Nephron (organoid): ENCODE measurements at regions not wholly inside any gene's neighbourhood (a gene's known extent, or its start where the extent isn't known, plus 50 kb on each side); places are given as distances from the start of the nearest gene placed in this dataset.

Experiments used
- H3K27ac Mint-ChIP-seq, 3 experiments: 2 replicates each; pipeline ENCODE4 v1.8.0; 2020; ENCODE audit warnings: mixed read lengths in 3 of 3, mild to moderate bottlenecking in 2 of 3, moderate library complexity in 1 of 3
- H3K27me3 Mint-ChIP-seq: 2 replicates; pipeline ENCODE4 v1.8.0; 2021; ENCODE audit warnings: low read depth, mild to moderate bottlenecking, moderate library complexity, mixed read lengths
- H3K36me3 Mint-ChIP-seq: 2 replicates; pipeline ENCODE4 v1.8.0; 2020; ENCODE audit warnings: low read depth, mixed read lengths
- H3K4me1 Mint-ChIP-seq: 2 replicates; pipeline ENCODE4 v1.8.0; 2020; ENCODE audit warnings: mixed read lengths
- H3K4me3 Mint-ChIP-seq, 3 experiments: 2 replicates each; pipeline ENCODE4 v1.8.0; 2020; ENCODE audit warnings: mild to moderate bottlenecking in 3 of 3, mixed read lengths in 3 of 3, moderate library complexity in 2 of 3
- H3K9me3 Mint-ChIP-seq: 2 replicates; pipeline ENCODE4 v1.8.0; 2020; ENCODE audit warnings: mixed read lengths
- CTCF ChIP-seq, 3 experiments: fragments of 200-600 bp; sonication (generic); IDR thresholded peaks; one replicate each; pipeline ENCODE4 v1.5.0; 2021; ENCODE audit warnings: antibody characterized with exemption in 3 of 3; ENCODE audit not compliant: unreplicated experiment in 3 of 3

DNA sequence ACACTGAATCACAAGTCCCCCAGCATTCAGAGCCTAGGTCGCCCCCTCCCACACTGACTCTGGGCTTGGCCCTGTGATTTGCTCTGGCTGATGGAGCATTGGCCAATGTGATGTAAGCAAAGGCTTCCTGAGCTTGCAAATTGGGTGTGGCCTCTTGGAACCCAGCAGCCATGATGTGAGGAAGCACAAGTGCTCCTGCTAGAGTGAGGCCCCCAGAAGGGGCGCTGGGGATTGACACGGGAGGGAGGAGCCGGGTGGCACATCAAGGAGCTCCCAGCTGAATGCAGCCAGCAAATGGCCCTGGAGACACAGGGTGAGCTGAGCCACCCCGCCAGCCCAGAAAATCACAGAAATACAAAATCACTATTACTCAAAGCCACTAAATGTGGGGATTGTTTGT is 308.5 kb downstream of the C16orf95 start:
- H3K4me3 Mint-ChIP-seq, result no peak overlapping the region
- no peak for TF ChIP-seq CTCF (IDR thresholded peaks at IDR 0.05; ENCODE audit: unreplicated experiment in 3 of 3)
- H3K9me3 Mint-ChIP-seq, result no peaks in the 10 kb centered on the region
- H3K36me3 Mint-ChIP-seq, result no peaks in the 10 kb centered on the region
- no peak overlapping the region for H3K27ac Mint-ChIP-seq
- peaks cover 9% of the 10 kb centered on the region for H3K4me1 Mint-ChIP-seq
- H3K27me3 Mint-ChIP-seq, result peaks cover 32% of the 10 kb centered on the region

DNA sequence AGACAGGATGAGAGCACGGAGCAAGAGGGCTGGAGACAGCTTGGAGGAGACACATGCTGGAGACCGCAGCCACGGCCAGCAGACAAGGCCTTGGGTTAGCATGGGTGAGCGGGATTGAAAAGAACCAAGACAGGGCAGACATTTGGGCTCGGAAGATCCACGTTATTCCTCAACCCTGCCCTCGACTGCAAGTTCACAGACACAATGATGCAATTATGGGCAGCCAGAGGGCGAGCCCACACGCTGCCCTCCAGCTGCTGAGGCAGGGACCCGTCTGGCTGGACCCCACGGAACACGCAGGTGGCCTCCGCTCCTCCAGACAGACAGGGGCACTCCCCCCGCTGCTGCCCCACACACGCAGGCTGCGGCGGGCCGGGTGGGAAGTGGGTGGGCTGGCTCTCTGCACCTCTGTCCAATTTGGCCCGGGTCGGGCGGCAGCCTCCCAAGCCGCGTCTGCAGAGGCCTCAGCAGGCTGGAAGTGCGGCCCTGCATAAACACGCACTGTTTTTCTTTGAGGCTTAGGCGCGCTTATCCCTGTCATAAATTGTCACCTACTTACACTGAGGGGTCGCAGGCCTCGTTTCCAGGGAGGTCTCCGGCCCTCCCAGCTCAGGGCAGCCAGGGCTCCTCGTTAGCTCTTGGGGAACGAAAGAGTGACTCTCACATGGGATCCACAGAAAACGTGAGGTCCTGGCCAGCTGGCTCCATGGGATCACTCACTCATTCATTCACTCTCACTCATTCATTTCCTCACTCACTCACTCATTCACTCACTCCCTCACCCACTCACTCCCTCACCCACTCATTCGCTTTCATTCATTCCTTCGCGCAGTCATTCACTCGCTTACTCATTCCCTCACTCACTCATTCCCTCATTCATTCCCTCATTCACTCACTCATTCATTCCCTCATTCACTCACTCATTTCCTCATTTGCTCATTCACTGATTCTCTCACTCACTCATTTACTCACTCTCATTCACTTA is 303.9 kb downstream of the C16orf95 start:
- peaks cover 3% of the 10 kb centered on the region for H3K9me3 Mint-ChIP-seq
- peaks cover 23% of the 10 kb centered on the region for H3K4me1 Mint-ChIP-seq
- peak overlapping the region in 1 of 3 experiments; percentile 2 for H3K4me3 Mint-ChIP-seq
- no peaks in the 10 kb centered on the region for H3K36me3 Mint-ChIP-seq
- H3K27me3 Mint-ChIP-seq, result peaks cover 49% of the 10 kb centered on the region
- H3K27ac Mint-ChIP-seq, result peak overlapping the region in 2 of 3 experiments; percentile 17 to 69
- TF ChIP-seq CTCF (IDR thresholded peaks at IDR 0.05; ENCODE audit: unreplicated experiment in 3 of 3), result no peak

DNA sequence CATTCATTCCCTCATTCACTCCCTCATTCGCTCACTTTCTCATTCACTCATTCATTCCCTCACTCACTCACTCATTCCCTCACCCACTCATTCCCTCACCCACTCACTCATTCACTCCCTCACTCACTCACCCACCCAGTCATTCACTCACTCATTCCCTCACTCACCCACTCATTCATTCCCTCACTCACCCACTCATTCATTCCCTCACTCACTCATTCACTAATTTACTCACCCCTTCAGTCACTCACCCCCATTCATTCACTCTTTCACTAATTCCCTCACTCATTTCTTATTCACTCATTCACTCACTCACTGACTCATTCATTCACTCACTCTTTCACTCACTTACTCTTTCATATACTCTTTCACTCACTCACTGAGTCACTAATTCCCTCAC is 303.1 kb downstream of the C16orf95 start:
- peaks cover 54% of the 10 kb centered on the region for H3K27me3 Mint-ChIP-seq
- peaks cover 3% of the 10 kb centered on the region for H3K9me3 Mint-ChIP-seq
- H3K4me3 Mint-ChIP-seq, result no peak overlapping the region
- H3K4me1 Mint-ChIP-seq, result peaks cover 23% of the 10 kb centered on the region
- no peaks in the 10 kb centered on the region for H3K36me3 Mint-ChIP-seq
- no peak for TF ChIP-seq CTCF (IDR thresholded peaks at IDR 0.05; ENCODE audit: unreplicated experiment in 3 of 3)
- no peak overlapping the region for H3K27ac Mint-ChIP-seq

DNA sequence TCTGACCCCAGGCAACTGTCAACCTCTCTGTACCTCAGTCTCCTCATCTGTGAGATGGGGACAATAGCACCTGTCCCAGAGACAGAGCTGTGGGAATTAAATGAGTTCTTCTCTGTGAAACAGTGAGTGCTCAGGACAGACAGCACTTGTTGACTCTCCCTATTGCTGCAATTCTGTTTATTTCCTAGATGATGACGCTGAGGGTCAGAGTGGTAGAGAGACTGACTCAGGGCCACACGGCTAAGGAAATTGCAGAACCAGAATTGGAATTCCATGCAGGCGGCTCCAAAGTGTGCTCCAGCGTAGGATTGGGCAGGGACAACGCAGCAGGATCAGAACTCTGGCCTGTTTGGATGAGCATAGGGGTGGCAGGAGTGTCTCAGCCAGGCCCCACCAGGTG is 302.2 kb downstream of the C16orf95 start:
- Mint-ChIP-seq H3K27me3 (peaks cover 52% of the 10 kb centered on the region), H3K9me3 (peaks cover 3% of the 10 kb centered on the region), H3K4me1 (peaks cover 23% of the 10 kb centered on the region), H3K27ac (no peak overlapping the region), H3K4me3 (no peak overlapping the region), H3K36me3 (no peaks in the 10 kb centered on the region)
- TF ChIP-seq CTCF (IDR thresholded peaks at IDR 0.05; ENCODE audit: unreplicated experiment in 3 of 3), result no peak

DNA sequence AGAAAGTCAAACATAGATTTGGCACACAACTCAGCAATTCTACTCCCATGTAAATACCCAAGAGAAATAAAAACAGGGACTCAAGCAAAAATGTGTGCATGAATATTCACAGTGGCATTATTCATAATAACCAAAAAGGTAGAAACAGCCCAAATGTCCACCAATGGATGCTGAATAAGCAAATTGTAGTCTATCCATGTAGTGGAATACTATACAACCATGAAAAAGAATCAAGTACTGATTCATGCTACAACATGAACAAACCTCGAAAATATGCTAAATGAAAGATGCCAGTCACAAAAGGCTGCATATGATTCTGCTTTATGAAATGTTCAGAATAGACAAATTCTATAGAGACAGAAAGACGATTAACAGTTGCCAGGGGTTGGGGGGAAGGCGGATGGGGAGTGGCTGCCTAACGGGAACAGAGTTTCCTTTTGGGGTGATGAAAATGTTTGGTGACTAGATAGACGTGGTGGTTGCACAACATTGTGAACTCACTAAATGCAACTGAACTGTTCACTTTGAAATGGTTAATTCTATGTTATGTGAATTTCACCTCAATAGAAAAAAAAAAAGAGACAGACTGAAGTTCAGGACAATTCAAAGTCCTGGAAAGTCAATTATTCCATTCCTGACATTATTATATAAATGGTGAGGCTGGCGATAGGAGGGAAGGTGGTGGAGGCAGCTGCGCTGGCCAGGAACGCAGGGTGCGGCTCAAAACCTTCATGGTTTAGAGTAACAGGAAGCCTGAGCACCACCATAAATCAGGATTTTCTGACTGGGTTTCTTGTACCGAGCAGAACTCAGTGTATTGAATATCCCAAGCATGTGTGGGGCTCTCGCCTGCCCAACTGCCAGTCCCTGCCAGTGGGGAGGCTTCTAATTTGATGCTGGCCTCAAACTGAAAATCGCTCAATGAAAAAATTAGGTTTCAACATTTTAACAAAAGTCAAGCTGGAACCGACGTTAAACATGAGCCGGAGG is 300.9 kb downstream of the C16orf95 start:
- peaks cover 53% of the 10 kb centered on the region for H3K27me3 Mint-ChIP-seq
- no peaks in the 10 kb centered on the region for H3K36me3 Mint-ChIP-seq
- peak overlapping the region in 1 of 3 experiments; percentile 32 for H3K27ac Mint-ChIP-seq
- H3K4me3 Mint-ChIP-seq, result no peak overlapping the region
- peaks cover 3% of the 10 kb centered on the region for H3K9me3 Mint-ChIP-seq
- no peak for TF ChIP-seq CTCF (IDR thresholded peaks at IDR 0.05; ENCODE audit: unreplicated experiment in 3 of 3)
- peaks cover 23% of the 10 kb centered on the region for H3K4me1 Mint-ChIP-seq
